ENCODE measurements at regions not wholly inside any gene's neighbourhood (a gene's known extent, or its start where the extent isn't known, plus 50 kb on each side); places are given as distances from the start of the nearest gene placed in this dataset.

- Histone ChIP-seq H2AFZ (ENCODE audit: low read length) (no peak overlapping the region), H3K23me2 (ENCODE audit: low read depth, low read length) (peaks cover 7% of the 10 kb centered on the region), H3K79me1 (ENCODE audit: low read depth, low read length) (no peaks in the 10 kb centered on the region), H3K9me3 (ENCODE audit: insufficient read depth in 2 of 2, low read depth in 1 of 2, low read length in 1 of 2) (peaks cover 0 to 4% of the 10 kb centered on the region in 2 experiments; a peak in 1 of 4 replicates), H3K27me3 (replicated peaks in 1 of 4; ENCODE audit: control insufficient read depth in 3 of 4, extremely low read depth in 1 of 4, insufficient read depth in 3 of 4, low read length in 3 of 4) (peaks cover 0 to 3% (median 0%) of the 10 kb centered on the region in 4 experiments; a peak in 2 of 7 replicates), H2BK20ac (ENCODE audit: low read length) (peak overlapping the region; percentile 55; the same call in 1 of the 2 replicates), H4K20me1 (replicated peaks in 1 of 2; ENCODE audit: control insufficient read depth in 1 of 2, insufficient read depth in 2 of 2, low read length in 2 of 2) (no peaks in the 10 kb centered on the region), H2BK120ac (replicated peaks; ENCODE audit: low read depth, low read length) (no peak overlapping the region), H3K36me3 (ENCODE audit: control insufficient read depth in 2 of 4, insufficient read depth in 4 of 4, low read length in 3 of 4) (no peaks in the 10 kb centered on the region), H3K4ac (replicated peaks; ENCODE audit: insufficient read length, low read depth, low read length) (no peak overlapping the region), H3K18ac (ENCODE audit: extremely low read depth, low read length) (no peak overlapping the region; the same call in 1 of the 2 replicates), H3K4me2 (ENCODE audit: insufficient read depth in 1 of 2, low read depth in 2 of 2, low read length in 2 of 2) (no peak overlapping the region), H4K91ac (replicated peaks; ENCODE audit: insufficient read length, low read length) (no peak overlapping the region), H2BK5ac (ENCODE audit: low read depth, low read length) (no peak overlapping the region), H3K9ac (replicated peaks in 1 of 4; ENCODE audit: extremely low read depth in 1 of 4, low read depth in 3 of 4, low read length in 3 of 4) (no peak overlapping the region), H3K23ac (ENCODE audit: insufficient read length) (no peak overlapping the region), H3K79me2 (ENCODE audit: control insufficient read depth in 1 of 2, insufficient read depth in 2 of 2, low read length in 2 of 2) (no peaks in the 10 kb centered on the region), H3K4me3 (ENCODE audit: extremely low read depth in 1 of 4, insufficient read depth in 2 of 4, low read depth in 3 of 4, low read length in 4 of 4) (no peak overlapping the region), H2BK15ac (ENCODE audit: low read length) (no peak overlapping the region), H2AK5ac (ENCODE audit: low read depth, low read length) (0 out of 2 replicates have a peak overlapping the region, but pooled peaks have one; percentile 96), H3K27ac (ENCODE audit: low read depth, low read length) (no peak overlapping the region), H3K4me1 (replicated peaks in 1 of 4; ENCODE audit: control insufficient read depth in 3 of 4, insufficient read depth in 4 of 4, low read length in 3 of 4) (peaks cover 0 to 22% (median 8%) of the 10 kb centered on the region in 4 experiments; a peak in 6 of 7 replicates), H3K14ac (ENCODE audit: insufficient read length) (no peak overlapping the region), H2BK12ac (ENCODE audit: low read depth, low read length) (0 out of 2 replicates have a peak overlapping the region, but pooled peaks have one; percentile 22), H4K5ac (ENCODE audit: insufficient read length, low read depth, low read length) (no peak overlapping the region), H3K56ac (replicated peaks; ENCODE audit: insufficient read length, low read depth, low read length) (no peak overlapping the region), H4K8ac (ENCODE audit: extremely low read depth, insufficient read depth, low read length) (no peak overlapping the region)
- FAIRE-seq (no peak), DNase-seq (ENCODE audit: low read depth in 1 of 2, low spot score in 2 of 2) (no peak)
- ChIA-PET POLR2A (ENCODE audit: partially characterized antibody) (interaction anchor here (1.3 kb wide), 1 partner anchor 11 kb away, joined by 4 read pairs; no protein-coding TSS in a partner anchor), CTCF (ENCODE audit: partially characterized antibody) (interaction anchor here (0.7 to 1.6 kb wide), 3 partner anchors 27 to 92 kb away, joined by 3 to 12 read pairs (median 4); no protein-coding TSS in a partner anchor)
- 88% methylated on average over 3 of the region's 3 CpGs; no CpG with 5 or more reads in 1 of the 2 experiments for WGBS, 2 experiments (ENCODE audit: extremely low coverage in 1 of 2, insufficient coverage in 1 of 2, insufficient read length in 1 of 2, insufficient replicate concordance in 2 of 2, low coverage in 1 of 2, low lambda C conversion rate in 2 of 2, missing lambda C conversion rate in 1 of 2)
- TF ChIP-seq BRCA1 (IDR thresholded peaks at IDR 0.05; ENCODE audit: low read depth, low read length) (no peak), RXRA (IDR thresholded peaks at IDR 0.05; ENCODE audit: insufficient read depth, low read depth, low read length) (no peak), TAF7 (optimal IDR thresholded peaks at IDR 0.05; ENCODE audit: borderline replicate concordance, low read depth, low read length) (no peak)
Observed at GRCh38 chr3:126262227-126262626, 81.8 kb upstream of the ALDH1L1 start.
